ENCODE measurements at regions not wholly inside any gene's neighbourhood (a gene's known extent, or its start where the extent isn't known, plus 50 kb on each side); places are given as distances from the start of the nearest gene placed in this dataset.

DNA sequence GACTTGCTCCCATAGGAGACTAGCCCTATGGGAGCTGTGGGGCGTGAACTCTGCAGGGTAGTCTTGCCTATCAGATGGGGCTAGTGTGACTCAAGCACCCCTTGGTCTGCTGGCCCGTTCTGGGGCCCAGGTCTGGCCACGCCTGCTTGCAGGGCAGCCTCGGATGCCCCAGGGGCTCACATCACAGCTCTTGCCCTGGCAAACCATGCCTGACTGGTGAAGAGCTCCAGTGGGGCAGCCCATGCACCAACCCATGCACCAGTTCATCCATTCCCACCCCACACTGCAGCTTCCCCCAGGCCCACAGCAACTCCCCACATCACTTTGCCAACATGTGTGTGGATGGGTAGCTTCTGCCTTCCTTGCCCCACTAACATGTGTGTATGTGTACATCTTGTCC, 93.9 kb upstream of the PRLR start:
- no peak for DNase-seq

DNA sequence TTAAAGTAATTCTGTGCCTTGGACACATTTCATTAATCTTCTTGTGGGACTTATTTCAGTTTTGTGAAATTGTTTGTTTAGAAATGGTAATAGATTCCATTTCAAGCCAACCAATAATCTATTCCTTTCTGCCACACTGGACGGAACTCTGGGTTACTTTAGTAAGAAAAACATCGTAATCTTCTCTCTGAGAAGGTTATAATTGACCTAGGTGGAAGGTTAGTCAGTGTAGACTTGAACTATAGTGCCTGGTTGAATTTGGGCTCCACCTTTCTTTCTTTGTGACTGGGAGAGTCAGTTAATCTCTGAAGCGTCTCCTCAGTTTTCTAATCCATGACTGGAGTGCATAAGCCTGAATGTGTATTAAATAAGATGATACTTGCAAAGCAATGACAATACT, 89.7 kb upstream of the PRLR start:
- DNase-seq: no peak

DNA sequence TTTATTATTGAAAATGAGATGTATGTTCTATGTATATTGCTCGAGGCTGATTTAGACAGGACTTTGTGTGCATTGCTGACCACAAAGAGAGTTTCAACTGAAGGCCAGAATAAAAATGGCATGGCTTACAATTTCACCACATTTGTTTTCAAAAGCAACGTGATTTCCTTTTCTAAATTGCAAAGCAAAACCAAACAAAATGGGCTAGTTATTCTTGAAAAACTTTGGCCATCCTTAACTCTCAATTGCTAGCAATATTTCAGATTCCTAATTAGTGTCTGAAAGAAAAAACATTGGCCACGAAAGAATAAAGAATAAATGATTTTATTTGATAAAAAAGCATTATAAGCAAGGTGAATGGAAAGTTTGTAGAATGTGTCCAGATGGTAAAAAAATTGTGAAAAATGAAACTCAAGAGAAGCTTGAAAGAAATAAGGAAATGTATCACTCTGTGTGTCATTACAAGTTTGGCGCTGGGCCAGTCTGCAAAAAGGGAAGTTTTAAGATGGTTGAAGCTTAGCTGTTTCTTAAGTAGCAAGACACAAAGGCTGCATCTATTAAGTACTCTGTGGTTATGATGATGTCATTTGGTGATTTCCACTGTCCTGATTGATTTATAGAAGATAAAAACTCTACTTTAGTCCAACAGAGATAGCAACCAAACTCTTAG, 89.2 kb upstream of the PRLR start:
- peak in 3 of 56 donors; percentile 2 to 9 (median 8) for DNase-seq

DNA sequence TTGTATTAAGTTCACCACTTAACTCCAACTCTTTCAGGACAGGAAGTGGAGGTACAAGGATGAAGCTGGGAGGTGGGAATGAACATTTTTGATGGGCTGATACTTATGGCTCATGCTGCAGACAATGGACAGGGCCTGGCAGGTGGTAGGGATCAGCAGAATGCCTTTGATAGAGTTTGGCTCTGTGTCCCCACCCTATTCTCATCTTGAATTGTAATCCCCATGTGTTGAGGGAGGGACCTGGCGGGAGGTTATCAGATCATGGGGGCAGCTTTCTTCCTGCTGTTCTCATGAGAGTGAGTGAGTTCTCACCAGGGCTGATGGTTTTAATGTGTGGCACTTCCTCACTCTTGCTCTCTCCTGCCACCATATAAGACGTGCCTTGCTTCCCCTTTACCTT, 87.3 kb upstream of the PRLR start:
- no peak for DNase-seq

DNA sequence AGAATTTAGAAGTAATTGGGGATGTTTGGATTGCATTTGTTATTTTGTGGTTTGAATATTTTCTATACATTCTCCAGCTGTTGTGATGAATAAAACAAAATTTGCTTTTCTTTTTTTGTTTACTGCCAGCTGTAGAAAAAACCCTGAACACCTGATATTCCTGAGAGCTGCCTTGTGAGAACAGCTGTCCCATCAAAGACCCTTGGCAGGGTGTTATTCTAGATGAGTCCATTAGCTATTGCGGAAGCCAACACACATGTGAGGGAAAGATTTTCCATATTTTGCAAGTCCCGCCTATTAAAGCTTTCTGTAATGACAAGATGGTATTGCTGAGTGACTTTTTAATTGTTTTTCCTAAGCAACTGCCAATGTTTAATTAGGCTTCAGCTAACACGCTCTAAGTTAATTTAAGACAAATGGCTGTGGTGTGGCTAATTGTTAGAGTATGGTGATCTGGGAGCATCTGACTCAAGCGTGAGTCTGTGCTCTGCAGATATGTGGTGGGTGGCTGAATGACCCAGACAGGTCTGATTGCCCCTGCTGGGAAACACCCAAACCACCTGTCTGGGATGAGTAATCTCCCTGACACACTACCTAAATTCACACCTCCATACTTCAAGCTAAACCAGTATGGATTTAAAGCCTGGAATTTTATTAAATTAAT, 86.5 kb upstream of the PRLR start:
- no peak for DNase-seq

DNA sequence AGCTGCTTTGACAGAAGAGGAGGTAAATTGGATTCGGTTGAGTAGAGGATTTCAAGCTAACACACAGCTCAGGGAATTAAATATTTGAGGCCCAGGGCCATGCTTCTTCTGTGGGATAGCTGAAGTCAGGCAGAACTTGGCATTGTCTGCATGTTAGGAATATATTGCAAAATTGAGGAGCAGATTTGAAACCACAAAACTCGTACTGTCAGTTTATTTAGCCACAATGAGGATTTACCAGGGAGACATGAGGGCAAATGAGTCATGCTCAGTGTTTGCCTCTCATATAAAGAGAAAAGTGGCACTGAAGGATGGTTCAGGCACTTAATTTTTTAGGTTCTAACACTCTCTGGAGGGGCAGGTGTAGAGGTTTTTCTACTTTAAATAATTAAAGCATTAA, 83.0 kb upstream of the PRLR start:
- DNase-seq: no peak

DNA sequence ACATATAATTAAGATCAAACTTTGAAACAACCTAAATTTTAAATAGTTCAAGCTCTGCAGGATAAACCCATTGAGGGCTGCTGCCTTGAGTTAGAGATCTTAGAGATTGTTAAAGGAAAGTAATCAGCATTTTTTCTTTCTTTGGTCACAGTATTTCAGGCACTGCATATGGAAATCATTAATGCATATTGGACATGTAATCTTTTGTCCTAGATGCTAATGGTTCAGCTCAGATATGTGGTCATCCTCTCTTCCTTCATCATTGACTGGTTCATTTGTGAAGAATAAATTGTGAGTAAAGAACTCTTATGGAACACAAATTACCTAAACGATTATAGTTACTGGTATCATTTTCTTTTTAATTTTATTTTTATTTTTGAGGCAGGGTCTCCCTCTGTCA, 82.0 kb upstream of the PRLR start:
- no peak for DNase-seq

DNA sequence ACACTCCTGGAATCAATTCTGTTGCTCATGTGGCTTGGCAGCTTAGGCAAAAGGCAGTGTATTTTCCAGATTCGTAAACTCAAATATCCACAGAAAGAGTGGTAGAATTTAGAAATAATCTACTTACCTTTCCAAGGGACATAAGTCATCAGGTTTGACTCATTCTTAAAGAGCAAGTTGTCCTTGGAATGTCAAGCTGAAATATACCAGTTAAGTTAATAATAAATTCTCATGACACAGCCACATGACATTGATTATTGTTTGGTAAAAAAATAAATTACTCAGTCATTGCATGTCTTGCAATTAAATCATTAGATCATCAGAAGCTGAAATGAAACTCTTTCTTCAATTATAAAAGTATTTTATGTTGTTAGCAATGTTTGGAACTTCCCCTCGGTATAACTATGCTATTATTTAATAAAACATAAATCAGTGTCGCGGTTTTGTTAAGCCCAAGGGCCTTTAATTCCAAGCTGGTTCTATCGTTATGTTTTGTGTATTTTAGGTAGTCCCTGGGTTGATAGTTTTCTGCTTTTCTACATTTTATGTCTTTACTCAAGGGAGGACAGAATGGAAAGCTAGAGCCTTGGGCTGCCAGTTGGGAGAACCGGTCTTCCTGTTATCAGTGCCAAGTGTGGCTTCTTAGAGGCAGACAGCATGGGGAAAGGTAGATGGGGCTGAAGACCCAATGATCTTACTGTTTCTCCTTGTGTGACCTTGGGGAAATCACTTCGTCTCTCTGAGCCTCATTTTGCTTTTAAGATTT, 79.3 kb upstream of the PRLR start:
- DNase-seq: no peak

DNA sequence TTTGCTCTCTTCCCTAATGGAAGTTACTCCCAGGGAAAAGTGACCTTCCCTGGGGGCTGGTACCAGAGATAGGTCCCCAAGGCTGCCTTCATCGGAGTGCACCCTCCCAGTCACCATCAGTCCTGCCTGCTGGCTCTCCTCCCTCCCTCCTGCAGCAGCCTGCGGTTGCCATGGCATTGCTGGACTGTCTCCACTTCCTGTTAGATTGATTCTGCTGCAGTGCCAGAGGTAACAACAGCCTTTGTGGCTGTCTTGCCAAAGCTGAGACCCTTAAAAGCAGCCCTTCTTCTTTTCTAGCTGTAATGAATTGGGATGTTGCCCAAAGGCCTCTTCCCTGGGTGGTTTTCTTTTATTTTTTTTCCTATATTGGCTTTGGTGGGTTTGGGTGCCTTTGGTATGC, 78.1 kb upstream of the PRLR start:
- DNase-seq: peak in 5 of 56 donors; percentile 2 to 17 (median 6)

DNA sequence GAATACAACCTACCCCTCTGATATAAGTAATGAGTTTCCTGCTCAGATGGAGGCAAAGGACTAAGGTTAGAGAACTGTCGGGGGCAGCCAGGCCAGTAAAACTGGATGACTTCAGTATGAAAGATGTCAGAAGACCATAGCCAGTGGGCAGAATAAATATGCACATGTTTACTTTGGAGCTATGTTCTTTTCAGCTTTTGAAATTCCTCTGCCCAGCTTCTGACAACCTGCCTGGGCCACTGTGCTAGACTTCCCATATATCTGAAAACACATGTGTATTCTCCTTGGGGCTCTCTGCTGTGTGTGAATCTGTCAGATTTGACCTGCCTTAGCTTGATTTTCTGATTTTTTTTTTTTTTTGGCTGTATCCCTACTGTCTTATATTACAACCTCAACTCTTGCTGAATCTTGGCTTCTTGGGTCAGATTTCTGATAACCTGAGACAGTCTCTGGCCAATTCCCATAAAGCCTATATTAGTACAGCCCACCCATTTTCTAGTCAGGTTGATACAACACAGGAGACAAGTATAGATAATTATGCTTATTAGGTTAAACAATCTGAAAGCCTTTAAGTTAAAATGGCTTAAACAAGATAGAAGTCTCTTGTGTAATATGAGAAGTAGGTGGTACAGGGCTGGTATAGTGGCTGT, 76.6 kb upstream of the PRLR start:
- no peak for DNase-seq

DNA sequence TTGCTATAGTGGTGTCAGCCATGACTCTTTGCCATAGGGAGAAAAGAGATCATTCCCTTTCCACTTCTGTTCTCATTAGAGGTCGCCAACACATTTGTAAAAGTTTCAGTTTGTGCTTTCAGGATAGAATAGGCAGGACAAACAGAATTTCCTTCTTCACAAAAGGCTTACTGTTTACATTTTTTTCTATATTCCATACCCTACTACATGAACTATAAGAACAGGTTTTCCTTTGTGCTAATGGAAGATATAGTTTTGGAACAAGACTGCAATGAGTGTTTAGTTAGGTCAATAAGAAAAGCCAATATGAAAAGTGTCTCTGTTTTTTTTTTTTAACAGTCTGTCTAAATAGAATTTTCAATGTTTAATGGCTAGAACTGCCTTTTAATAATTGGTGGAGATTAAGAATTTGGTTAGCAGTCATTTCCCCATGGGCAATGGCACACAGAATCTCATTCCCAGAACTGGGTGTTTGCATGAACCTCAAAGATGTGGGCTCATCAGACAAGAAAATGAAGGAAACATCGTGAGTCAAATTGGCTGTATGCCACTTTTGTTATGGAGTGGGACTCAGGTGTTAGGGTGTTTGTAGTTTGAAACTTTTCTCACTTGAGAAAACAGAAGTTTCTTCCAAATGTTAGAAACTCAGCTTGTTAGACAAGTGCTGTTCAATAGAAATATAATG, 75.2 kb upstream of the PRLR start:
- DNase-seq: no peak

DNA sequence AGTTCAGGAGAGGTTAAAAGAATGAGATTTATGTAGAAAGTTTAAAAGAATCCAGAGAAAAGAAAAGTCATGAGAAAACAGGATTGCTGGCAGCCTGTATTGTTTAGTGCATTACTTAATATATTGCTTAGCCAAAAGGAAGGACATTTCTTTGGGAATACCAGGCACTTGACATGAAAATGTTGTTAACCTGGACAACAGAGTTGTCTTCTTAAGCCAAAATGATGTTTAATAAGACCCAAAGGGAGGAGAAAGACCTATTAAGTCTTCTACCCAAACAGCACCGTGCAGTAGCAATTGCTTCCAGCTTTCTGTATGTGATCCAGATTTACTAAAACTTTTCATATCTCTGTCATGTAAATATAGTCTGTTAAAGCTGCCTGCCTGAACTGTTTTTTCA, 74.0 kb upstream of the PRLR start:
- no peak for DNase-seq

DNA sequence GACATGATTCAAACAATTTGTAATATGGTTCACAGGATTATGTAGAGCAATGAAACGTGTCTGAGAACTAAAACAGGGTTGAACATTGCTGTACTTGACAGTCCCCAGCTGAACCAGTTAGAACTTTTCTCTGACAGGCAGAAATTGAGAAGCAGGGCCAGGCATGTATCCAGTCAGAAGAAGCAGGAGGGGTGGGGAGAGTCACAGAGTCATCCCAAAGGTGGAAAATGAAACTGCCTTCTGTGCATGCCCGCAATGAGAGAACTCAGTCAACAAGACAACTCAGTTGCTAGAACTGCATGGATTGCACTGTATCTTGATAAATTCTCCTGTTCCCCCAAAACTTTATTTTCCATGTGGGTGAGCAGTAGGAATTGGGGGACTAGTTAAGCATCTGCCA, 72.9 kb upstream of the PRLR start:
- DNase-seq: no peak

DNA sequence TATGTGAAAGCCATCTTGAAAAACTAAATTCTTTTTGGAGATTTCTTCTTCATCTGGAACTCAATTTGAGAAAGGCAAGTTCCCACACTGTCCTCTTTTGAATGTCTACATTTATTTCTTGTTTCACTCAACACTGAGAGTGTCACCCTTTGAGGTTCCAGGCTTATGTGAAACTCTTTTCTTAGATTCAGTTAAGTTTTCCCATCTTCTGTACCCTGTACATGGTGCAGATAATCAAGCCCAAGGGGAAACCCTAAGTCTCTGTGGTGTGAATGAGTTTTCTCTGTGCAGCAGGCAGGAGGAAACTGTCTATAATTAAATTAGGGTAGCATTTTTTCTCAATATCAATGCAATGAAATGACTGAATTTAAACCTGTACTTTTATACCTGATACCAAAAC, 72.3 kb upstream of the PRLR start:
- no peak for DNase-seq

DNA sequence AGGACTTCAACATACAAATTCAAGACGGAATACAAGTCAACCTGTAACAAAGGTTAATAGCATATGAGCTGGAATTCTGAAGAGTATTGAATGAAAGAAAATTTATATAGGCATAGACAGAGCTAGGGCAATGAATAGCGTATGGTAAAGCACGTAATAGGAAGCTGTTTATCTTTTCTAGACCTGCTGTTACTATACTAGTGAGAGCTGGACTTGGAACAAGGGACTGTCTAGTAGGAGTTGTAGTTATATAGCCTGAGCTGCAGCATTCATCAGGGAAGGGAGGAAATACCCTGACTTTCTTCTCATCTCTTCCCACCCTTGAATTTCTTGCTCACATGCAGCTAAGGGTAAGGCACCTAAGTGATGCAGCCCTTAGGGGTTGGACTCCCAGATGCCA, 67.5 kb upstream of the PRLR start:
- no peak for DNase-seq

DNA sequence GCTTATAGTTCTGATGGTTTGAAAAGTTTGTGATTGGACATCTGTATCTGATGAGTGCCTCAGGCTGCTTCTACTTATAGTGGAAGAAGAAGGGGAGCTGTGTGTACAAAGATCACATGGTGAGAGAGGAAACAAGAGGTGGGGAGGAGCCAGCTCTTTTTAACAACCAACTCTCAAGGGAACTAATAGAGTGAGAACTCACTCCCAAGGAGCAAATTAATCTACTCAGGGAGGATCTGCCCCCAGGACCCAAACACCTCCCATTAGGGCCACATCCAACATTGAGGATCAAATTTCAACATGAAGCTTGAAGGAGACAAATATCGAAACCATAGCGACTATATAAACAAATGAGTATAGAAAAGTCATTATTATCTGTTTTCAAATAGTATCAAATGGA, 64.7 kb upstream of the PRLR start:
- no peak for DNase-seq

DNA sequence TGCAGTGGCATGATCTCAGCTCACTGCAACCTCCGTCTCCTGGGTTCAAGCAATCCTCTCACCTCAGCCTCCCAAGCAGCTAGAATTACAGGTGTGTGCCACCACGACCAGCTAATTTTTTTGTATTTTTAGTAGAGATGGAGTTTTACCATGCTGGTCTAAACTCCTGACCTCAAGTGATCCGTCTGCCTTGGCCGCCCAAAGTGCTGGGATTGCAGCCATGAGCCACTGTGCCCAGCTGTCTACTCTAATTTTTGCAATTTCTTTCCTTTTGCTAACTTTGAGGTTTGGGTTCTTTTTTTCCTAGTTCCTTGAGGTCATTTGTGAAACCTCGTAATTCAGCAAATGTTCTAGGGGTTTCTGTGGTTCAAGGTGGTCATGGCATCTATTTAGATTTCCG, 63.7 kb upstream of the PRLR start:
- no peak for DNase-seq

DNA sequence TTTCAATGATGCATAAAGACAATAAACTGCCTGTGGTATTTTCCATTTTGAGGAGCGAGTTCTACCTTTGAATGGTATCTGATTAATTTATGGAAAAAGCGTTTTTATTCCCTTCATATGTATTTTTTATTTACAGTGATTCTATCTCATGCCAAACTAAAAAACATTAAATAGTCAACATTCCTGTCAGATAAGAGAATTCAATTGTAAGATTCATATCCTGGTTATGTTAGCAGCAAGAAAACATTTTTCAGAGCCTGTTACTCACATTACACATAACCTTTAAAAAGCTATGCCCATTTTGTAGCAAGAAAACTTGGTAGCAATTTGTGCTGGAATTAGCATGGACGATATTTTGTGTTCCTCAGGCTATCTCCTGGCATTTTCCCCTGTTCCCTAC, 55.1 kb upstream of the PRLR start:
- DNase-seq: no peak

DNA sequence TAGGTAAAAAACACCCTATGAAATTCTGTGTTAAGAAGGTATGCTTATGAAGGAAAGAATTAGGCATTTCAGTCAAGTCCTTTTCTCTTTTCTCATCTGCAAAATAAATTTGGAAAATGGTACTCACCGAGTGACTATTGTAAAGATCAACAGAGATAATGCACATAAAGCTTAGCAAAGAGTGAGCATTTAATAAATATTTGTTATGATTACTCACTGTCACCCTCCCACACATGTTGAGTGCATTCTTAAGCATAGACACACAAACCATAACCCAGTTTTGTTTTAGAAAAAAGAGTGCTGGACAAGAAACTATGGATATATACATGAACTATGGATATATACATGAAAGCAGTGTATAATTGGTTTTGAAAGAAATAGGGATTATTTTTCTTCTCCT, 54.7 kb upstream of the PRLR start:
- DNase-seq: no peak

DNA sequence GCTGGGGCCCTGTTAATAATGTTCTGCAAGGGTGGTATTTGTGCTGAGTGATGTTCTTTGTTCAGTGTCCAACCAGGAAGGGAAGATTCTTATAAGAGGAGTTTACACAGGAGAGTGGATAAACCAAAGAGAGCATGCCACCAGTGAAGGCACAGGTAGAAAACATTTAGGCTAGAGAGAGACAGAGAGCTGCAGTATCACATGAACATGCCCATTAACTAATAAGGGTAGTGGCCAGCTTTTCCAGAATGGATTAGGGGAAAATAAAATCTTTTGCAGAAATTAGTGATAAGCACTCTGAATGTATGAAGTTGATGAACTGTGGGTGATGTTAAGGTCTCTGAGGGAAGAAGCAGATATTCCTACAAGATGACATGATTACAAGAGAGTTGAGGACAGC, 54.1 kb upstream of the PRLR start:
- no peak for DNase-seq

DNA sequence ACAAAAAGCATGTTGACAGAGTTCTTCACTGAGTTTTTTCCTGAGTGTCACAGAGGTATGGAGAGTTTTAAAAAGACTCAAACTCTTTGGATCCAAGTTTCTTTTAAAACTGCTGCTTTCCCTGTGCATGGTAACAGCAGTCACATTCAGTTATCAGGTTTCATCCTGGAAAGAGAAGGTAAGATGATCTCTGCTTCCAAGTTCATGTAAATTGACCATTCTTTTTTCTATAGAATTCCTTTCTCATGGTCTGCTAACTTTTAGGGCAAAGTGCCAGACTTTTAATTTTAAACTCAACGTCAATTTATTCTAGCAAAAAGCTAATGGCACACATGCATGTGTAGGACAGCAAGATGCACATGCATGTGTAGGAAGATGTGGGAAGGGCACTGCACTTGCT, 52.5 kb upstream of the PRLR start:
- DNase-seq: no peak

DNA sequence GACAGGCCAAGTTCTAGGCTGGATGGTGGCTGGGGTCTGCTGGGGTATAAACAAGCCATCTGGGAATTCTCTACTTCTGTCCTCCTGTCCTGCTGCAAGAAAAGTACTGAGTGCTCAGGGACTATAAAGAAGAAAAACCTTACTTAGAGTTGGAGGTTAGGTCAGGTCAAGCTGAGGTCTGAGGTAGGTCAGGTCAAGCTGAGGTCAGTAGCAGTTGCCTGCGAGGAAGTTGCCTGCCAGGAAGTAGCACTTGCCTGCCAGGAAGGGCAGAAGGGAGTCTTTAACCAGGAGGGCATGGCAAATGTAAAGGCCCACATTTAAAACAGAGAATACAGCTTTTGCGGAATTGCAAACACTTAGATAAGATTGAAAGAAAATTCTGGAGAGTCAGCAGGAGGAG, 51.3 kb upstream of the PRLR start:
- DNase-seq: no peak
